RKO (cell line): ENCODE measurements at regions not wholly inside any gene's neighbourhood (a gene's known extent, or its start where the extent isn't known, plus 50 kb on each side); places are given as distances from the start of the nearest gene placed in this dataset.

Experiments used
- DNase-seq: peaks from one replicate; pipeline ENCODE4 v3.0.0-alpha.2; 2016; ENCODE audit warnings: low spot score

DNA sequence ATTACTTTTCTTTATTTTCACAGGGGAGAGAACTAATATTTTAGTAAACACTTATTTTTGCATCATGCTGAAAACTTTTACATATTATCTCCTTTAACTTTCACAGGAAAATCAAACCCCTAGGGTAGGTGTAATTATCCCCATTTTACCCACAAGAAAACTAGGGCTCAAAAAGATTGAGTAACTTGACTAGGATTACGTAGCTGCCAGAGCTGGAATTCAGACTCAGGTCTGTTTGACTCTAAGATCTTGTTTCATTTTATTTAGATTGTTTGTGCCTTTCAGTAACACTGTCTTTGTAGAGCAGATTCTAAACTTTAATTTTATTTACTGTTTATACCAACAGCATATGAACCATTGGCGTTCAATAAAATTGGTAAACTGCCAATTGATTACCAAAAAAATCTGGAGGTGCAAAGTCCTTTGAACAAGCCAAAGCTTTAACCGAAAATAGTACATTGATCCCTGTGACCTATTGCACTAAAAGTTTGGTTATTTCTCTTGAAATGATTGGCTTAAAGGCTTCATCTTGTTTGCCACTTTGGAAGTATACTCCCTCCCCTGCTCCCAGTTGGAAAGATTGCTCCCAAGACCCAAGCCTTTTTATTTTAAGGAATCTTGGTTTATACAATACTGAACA, 71.0 kb upstream of the WDR26 start:
- no peak for DNase-seq

DNA sequence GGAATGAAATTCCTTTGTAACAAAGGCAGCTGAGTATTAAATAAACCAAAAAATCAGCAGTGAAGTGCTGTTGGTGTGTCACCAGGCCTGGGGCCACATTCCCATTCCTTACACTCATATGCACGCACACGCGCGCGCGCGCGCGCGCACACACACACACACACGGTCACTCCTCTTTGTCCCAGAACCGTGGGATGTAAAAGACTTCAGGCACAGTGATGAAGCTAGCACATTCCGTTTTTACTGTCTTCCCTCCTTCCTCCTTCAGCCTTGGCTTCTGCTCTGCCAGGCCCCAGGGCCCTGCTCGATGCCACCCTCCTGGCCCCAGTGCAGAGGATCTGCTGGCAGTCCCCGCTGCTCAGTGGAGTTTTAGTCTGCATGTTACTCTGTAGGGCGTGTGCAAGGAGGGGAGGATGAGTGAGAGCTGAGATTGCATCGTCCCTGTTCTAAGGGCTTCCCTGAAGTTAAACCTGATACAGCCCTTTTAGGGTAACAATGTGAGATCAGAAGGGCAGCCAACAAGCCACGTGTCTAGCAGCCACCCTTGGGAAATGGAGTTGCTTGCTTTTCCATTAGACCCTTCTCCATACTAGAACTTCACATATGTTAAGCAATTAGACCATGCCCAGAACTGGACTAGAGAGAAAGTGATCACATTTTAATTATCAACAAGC, 71.7 kb upstream of the WDR26 start:
- DNase-seq: no peak

DNA sequence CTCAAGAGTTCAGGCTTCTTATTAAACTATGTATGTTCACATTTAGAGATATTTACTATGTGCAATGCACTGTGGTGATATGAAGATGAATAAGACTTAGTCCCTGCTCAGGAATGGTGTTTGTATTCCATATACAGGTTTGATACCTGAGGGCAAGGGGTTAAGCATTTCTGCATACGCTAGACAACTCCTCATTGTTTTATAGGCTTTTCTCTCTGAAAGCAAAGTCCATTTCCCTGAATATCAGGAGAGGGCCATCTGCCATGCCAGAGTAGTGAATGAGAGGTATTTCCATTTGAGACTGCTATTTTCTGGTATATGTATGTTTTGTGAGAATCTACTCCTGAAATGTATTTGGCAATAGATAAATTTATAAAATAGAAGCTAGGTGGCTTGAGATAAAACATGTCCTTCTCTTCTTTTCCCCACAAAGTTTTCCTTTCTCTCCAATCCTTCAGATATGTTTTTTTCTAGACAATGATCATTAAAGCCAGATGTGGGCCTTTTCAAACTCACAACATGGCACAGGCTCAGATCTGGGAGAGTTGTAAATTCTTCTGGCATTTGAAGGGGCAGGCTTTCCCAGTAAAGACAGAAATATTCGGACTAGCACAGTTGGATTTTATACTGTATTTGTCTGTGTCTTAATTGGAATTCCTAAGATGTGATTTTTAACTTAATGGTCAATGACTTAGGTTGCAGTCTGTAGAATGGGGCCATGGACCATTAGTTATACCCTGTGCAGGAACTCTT, 73.3 kb upstream of the WDR26 start:
- no peak for DNase-seq

DNA sequence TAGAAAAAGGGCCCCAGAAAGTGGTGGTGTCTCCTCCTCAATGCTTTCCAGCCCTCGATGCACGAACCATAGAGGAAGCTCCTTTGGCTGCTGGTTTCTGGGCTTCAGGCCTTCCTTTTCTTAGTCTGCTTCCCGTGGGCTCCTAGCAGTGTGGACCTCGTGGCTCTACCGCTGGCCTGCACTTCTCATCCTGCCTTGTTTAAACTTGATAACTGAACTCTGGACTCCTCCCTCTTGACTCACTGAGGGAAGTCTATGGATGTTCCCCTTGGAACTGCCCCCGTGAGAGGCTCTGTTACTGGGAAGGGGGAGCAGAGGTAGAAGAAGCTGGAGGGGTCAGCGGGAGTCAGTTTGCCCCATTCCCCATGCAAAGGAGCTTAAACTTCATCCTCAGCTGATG, 75.3 kb upstream of the WDR26 start:
- DNase-seq: no peak

DNA sequence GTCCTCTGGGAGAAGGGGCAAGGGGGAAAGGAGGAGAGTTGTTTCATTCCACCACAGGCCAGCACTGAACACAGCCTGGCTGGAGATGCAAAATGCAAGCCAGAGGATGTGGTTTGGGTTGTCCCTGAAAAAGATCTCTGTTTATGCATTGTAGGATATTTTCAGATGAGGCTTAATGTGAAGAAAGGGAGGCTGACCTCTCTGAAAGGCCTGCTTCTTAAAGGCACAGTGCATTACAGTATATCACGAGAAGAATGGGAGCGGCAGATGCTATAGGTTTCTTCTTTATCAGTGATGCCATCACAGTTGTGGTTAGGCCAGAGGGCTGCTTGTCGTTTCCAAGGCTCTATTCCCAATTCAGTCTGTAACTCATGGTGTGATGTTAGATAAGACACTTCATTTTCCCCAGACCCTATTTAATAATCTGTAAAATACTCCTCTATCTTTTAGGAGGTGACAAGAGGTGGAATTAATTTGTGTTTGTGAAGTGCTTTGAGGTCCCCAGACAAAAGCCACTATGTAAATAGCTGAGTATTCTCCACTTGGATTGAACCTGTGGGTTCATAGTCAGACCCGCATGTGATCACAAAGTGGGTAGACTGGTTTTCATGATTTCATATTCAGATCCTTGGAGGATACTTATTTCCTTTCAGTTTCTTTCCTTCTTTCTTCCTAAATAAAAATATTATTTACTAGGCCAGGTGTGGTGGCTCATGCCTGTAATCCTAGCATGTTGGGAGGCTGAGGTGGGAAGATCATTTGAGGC, 76.5 kb upstream of the WDR26 start:
- no peak for DNase-seq

DNA sequence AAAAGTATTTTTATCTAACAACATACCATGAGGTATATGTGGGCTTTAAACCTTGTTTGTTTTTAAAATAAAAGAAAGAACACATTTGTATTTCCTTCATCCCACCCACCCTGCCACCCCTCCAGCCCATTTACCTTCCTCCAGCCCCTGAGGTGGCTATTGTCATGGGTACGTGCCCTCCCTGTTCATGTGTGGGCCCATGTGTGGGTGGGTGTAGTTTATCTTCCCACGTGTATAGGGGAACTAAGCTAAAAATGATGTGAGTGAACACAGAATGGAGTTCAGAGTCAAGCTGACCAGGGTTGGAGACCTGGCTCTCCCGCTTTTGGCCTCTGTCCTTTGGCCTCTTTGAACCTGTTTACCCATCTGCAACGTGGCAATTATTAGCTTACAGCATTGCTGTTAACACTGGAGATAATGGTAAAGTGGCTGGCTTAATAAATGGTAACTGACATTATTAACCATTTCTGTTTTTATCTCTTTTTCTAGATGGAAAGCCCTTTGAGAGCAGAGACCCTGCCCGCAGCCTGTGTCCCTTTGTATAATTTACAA, 78.1 kb upstream of the WDR26 start:
- DNase-seq: no peak

DNA sequence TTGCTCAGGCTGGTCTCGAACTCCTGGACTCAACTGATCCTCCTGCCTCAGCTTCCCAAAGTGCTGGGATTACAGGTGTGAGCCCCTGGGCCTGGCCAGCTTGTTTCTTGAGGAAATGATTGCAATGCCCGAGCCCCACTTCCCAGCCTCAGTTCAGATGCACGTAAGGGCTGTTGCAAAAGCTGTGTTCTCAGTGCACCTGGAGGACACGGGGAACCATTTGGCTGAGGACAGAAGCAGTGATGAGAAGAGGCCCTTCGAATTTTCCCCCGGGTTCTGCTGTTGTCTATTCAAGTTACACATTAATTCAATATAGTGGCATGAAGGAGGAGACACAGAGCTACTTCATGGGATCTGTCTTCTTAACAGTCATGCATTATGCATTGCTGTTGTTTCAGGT, 78.8 kb upstream of the WDR26 start:
- DNase-seq: no peak

DNA sequence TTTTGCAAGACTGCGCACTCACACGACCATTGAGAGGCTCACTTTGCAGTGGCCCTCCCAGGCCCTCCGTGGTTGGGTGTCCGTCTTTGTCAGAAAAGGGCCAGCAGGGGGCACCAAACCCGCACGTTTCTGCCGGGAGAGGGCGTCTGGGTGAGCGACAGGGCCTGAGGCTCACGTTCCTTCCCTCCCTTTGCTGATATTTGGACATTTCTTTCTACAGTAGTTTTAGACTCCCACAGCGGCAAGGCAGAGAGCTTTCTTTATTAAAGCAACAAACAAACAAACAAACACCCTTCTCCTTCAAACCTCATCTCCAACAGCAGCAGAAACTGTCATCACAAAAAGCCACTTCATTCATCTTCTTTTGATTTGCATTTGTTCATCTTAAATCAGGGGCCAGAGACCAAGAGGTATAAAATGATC, 79.2 kb upstream of the WDR26 start:
- DNase-seq: peak; percentile 68

DNA sequence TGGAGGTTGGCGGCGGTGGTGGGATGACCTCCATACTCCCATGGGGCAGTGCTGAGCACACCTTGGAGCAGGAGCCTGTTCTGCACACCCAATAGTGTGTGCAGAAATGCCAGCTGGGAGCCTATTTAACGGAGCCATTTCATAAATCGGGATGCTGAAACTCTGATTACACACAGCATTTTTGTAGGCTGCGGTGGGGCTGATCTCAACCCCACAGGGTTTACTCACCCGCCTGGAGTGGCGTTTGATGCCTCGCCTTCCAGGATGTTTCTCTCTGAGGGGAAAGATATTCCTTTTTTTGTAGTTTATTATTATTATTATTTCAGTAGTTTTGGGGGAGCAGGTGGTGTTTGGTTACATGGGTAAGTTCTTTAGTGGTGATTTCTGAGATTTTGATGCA, 82.6 kb upstream of the WDR26 start:
- no peak for DNase-seq

DNA sequence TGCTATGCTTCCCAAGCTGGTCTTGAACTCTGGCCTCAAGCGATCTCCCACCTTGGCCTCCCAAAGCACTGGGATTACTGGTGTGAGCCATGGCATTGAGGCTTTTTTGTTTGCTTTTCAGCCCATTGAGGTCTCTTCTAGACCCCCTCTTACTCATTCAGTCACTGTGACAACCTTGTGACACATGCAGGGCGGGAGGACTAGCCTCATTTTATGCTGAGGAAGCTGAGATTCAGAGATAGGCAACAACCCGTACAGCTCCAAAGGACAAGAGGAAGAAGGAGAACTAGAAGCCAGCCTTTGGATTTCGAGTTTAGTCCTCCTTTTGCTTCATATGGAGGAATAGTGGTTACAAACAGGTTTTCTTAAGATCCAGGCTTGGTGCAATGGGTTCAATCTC, 83.9 kb upstream of the WDR26 start:
- no peak for DNase-seq

DNA sequence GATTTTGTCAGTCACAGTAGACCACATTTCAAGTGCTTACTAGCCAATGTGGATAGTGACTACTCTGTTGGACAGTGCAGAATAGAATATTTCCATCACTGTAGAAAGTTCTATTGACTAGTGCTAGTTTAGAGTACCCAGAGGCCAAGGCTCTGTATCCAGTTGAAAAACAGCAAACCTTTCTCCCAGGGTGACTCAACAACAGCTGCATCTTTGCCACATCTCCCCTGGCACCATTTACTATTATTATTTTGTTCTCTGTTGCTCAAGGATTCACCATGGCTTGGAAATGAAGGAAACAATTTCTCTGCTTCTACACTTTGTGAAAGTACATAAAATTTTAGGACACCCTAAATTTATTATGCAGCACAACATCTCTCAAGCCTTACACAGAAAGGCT, 85.3 kb upstream of the WDR26 start:
- no peak for DNase-seq

DNA sequence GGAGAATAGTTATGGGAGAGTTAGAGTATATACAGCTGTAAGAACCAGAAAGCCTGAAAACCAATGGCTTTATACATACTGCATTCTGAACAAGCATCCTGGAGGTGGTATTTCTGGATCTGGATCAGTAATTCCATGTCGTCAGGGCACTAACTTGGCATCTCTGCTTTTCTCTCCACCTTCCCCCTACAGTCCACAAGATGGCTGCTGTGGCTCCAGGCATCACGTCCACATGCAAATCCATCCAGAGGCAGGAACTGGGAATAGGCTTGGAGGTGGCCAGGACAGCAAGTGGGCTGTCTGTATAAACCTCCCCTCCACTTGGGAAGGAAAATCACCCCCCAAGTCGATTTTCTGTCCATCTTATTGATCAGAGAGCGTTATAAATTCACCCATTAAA, 86.2 kb upstream of the WDR26 start:
- no peak for DNase-seq

DNA sequence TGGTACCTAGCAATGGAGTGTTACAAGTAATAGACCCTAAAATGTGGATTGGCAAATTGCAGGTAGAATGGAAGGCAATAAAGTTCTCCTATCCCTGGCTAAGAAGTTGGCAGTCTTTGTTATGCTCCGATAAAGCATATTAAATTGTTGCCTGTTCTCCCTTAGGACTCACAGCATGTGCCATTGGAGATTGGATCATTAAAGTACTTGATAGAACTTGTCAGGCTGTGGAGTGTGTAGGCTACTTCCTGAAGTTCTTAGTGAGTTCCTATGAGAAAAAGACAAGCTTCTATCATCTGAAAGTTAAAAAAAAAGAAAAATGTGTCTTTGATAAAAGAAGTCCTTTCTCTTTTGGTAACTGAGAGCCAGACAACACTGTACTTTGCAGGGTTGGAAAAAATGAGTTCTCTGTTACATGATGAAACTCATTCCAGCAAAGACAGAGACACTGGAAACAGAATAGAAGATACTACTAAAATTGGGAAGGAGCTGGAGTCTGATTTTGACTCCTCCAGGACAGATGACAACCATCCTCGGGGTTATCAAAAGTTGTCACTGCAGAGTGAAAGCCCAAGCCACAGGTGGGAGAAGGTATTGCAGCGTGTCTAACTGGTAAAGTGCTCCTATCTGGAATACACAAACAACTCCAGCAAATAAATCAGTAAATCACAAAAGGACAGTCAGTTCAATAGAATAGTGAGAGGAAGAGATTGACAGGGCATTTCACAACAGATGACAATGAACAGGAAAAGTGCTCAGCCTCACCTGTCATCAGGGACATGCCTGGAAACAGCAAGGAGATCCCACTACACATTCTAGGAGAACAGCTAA, 87.5 kb upstream of the WDR26 start:
- no peak for DNase-seq

DNA sequence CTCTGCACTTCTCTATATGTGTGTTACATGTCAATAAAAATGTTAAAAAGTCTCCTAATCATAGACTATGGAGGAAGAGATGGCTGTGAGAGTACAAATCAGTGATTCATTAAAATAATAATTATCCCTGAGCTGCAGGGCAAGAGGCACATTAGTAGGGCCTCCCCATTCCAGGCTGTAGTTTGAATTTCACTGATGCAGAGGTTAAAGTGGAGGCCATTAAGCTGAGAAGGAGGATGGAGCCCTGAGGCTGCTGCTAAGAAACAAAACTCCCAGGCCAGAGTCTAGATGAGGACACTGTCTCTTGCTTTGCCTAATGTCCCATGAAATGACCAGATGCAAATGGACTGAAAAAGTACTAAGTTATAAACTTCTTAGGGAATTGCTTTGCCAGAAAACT, 89.1 kb upstream of the WDR26 start:
- no peak for DNase-seq

DNA sequence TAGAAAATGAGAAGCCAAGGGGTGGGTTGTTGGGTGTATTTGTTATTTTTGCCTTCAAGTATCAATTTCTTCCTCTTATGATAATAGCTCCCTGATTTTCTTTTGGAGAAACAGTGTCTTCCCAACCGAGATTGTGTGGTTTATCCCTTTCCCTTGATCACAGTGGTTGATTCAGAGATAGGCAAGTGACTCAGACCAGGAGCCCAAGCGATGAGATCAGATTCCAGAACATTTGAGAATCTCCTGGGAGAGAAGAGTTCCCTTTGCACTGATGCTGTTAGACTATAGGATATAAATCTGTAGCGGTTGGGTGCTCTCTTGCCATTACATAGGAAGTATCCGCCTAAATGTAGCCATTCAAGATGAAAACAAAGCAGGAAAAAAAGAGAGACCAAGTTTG, 90.1 kb upstream of the WDR26 start:
- DNase-seq: peak; percentile 18

DNA sequence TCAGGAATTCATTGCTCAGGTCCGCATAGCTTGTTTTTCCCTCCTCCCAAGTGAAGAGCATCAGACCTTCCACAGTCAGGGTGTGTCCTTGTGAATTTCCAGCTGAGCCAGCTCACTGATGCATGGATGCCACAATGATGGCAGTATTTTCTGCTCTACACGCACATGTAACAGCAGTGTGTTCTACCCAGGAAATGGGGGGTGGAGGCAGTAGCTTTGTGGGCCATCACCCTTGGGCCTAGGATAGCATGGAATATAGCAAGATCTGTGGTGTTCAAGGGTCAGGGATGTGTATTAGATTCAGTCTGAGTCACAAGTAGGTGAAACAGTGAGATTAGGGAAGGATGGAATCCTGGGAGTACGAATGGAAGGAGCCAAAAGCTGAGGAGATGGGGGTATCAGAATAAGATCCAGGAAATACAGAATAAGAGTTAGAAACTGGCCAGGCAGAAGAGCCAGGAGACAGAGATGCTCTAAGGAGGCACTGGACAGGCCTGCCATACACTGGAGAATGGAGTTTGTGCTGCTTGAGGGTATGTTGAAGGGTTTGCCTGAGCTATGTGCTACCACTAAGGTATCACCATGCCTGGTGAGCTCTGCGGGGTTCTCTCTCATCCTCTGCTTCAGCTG, 90.6 kb upstream of the CNIH3 start:
- no peak for DNase-seq

DNA sequence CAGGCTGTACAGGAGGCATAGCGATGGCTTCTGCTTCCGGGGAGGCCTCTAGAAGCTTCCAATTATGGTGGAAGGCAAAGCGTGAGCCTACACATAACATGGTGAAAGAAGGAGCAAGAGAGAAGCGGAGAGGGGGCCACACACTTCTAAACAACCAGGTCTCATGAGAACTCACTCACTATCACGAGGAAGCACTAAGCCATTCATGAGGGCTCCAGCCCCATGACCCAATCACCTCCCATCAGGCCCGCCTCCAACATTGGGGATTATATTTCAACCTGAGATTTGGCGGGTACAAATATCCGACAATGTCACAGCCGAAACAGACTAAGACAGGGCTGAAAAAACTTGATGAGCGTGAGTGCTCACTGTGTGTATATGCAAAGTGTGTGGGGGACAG, 89.3 kb upstream of the CNIH3 start:
- no peak for DNase-seq

DNA sequence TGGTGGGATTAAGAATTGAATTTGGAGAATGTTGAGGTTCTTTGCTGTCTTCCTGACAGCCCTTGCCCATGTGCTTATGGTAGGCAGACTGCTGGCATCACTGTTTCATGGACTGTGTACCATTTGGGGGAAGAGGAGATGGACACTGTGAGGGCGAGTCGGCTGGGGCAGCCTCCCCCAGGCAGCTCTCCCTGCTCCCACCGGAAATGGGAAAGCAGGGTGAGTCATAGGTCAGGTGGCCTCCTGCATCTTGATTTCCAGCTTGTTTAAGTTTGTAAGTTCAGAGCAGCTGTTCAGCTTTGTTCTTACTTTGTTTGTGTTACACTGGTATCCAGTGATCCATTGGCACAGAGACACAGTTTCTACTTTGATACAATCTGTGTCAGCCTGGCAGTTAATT, 87.2 kb upstream of the CNIH3 start:
- peak; percentile 70 for DNase-seq

DNA sequence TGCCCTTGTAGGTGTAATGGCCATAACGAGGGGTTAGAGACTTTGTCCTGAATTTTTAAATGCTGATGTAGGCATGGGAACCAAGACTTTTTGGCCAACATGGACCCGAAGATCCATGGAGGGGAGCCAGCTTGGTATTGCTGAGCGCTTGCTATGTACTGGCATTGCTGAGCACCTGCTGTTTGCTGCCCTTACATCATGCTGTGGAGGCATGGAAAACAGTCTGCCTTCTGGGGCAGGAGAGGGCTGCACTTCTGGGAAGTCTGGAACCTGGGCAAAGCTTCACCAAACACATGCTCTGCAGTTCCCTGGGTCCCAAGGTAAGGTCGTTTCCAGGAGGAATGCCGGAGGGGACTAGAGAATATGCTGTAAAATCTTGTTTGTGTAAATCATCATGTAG, 86.3 kb upstream of the CNIH3 start:
- DNase-seq: no peak

DNA sequence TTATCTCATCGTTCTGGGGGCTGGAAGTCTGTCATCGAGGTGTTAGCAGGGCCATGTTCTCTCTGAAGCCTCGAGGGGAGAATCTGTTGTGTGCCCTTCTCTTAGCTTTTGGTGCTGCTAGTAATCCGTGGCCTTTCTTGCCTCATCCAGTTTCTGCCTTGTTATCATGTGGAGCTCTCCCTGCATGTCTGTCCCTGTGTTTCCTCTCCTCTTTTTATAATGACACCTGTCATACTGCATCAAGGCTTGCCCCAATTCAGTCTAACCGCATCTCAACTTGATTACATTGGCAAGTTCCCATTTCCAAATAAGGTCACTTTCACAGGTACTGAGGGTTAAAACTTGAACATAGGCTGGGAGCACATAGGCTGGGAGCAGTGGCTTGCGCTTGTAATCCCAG, 82.6 kb upstream of the CNIH3 start:
- no peak for DNase-seq

DNA sequence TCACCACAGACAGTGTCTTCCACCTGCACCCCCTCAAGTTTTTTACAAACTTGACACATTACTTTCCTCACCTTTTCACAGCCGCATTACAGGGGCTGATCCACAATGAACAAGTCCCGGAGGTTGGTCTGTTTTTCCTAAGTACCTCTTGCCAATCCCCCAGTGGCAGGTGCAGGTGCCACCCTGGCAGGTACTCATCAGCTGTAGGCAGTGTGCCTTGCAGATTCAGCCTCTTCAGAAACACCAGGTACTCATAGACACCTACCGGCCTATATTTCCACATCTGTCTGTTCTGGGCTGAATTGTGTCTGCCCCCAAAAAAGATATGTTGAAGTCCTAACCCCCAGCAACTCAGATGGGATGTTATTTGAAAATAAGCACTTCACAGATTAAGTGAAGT, 81.4 kb upstream of the CNIH3 start:
- DNase-seq: no peak
